ENCODE measurements at regions not wholly inside any gene's neighbourhood (a gene's known extent, or its start where the extent isn't known, plus 50 kb on each side); places are given as distances from the start of the nearest gene placed in this dataset.

DNA sequence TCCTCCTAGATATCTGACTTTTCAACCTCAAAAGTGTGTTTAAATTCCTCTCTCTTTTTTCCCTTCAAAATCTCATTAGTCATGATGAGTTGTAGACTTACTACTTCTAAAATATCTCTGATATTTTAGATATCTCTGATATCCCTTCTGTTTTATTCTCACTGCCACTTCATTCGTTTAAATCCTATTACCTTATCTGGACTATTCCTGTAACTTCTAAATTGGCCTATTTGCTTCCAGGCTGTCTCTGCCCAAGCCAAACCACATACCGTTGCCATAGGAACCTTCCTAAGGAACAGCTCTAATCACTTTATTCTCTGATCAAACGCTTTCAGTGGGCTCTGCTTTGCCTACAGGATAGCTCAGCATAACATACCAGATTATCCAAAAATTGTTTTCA is 333.1 kb upstream of the CHRM3 start:
- peaks cover 10% of the 10 kb centered on the region for H3K9me3 Mint-ChIP-seq (ENCODE audit: low read depth)
- no peak for DNase-seq (ENCODE audit: low spot score, unreplicated experiment)
- peaks cover 6% of the 10 kb centered on the region for H3K4me1 Mint-ChIP-seq (ENCODE audit: low read depth)
- no peak overlapping the region for H3K4me3 Mint-ChIP-seq (ENCODE audit: low read depth)
- no peaks in the 10 kb centered on the region for H3K36me3 Mint-ChIP-seq (ENCODE audit: insufficient read depth)
- H3K27me3 Mint-ChIP-seq = no peaks in the 10 kb centered on the region
- TF ChIP-seq, protein P1, sequence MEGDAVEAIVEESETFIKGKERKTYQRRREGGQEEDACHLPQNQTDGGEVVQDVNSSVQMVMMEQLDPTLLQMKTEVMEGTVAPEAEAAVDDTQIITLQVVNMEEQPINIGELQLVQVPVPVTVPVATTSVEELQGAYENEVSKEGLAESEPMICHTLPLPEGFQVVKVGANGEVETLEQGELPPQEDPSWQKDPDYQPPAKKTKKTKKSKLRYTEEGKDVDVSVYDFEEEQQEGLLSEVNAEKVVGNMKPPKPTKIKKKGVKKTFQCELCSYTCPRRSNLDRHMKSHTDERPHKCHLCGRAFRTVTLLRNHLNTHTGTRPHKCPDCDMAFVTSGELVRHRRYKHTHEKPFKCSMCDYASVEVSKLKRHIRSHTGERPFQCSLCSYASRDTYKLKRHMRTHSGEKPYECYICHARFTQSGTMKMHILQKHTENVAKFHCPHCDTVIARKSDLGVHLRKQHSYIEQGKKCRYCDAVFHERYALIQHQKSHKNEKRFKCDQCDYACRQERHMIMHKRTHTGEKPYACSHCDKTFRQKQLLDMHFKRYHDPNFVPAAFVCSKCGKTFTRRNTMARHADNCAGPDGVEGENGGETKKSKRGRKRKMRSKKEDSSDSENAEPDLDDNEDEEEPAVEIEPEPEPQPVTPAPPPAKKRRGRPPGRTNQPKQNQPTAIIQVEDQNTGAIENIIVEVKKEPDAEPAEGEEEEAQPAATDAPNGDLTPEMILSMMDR (IDR thresholded peaks at IDR 0.05; ENCODE audit: unreplicated experiment) = no peak
- no peak overlapping the region for H3K27ac Mint-ChIP-seq

DNA sequence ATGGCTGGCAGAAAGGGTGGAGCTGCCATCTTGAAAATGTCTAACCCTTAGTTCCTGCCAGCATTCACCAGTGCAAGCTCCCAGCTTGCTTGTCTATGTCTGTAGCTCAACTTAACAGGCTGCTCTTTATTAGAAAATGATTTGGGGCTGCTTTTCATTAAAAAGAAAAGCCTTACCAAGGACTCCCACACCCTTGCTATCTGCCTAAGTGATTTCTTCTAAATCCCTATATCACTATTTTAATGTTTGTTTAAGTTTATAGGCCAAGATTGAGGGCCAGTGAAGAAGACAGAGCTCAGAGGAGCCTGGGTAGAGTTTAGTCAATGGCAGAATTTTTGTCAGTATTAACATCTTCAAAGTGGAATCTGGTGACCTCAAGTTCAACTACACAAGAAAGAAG is 336.8 kb upstream of the CHRM3 start:
- no peaks in the 10 kb centered on the region for H3K27me3 Mint-ChIP-seq
- no peak overlapping the region for H3K4me3 Mint-ChIP-seq (ENCODE audit: low read depth)
- TF ChIP-seq, protein P1 (IDR thresholded peaks at IDR 0.05; ENCODE audit: unreplicated experiment) = no peak
- H3K36me3 Mint-ChIP-seq (ENCODE audit: insufficient read depth) = no peaks in the 10 kb centered on the region
- no peak overlapping the region for H3K27ac Mint-ChIP-seq
- peaks cover 2% of the 10 kb centered on the region for H3K9me3 Mint-ChIP-seq (ENCODE audit: low read depth)
- DNase-seq (ENCODE audit: low spot score, unreplicated experiment) = no peak
- peaks cover 6% of the 10 kb centered on the region for H3K4me1 Mint-ChIP-seq (ENCODE audit: low read depth)

DNA sequence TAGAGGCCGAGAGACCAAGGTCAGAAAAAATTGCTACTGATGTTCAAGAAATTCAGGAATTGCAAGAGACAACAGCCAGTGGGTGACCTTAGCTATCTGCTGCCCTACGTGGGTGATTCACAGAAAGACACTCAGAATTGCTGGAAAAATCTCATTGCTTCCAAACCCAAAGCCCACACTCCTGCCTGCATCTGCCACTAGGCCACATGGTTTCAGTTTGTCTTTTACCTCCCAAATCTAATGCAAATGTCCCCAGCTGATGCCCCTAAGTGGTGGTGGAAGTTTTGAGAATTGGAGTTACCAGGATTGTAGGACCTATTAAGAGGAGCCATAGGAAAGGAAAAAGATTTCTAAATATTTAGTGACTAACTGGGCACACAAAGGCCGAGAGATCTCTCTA is 341.5 kb upstream of the CHRM3 start:
- Mint-ChIP-seq H3K27ac (no peak overlapping the region), H3K27me3 (no peaks in the 10 kb centered on the region), H3K4me3 (ENCODE audit: low read depth) (no peak overlapping the region), H3K36me3 (ENCODE audit: insufficient read depth) (no peaks in the 10 kb centered on the region), H3K4me1 (ENCODE audit: low read depth) (peaks cover 2% of the 10 kb centered on the region), H3K9me3 (ENCODE audit: low read depth) (no peaks in the 10 kb centered on the region)
- no peak for DNase-seq (ENCODE audit: low spot score, unreplicated experiment)
- TF ChIP-seq, protein P1 (IDR thresholded peaks at IDR 0.05; ENCODE audit: unreplicated experiment) = no peak

DNA sequence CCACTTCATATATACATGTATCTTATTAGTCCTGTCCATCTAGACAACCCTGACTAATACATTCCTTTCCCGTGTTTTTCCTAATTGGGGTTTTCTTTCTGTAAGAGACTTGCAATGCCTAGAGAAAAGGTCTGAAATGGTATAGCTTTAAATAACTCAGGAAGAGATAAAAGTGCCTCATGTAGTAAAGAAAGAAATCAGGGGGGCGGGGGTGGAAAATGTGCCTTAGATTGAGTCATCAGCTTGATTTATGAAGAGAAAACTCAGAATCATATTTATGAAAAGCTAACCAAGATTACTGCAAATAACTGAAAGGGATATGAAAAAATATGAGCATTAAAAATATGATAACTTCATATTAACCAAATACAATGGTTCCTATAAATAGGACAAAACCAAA is 345.8 kb upstream of the CHRM3 start:
- DNase-seq (ENCODE audit: low spot score, unreplicated experiment) = no peak
- TF ChIP-seq, protein P1 (IDR thresholded peaks at IDR 0.05; ENCODE audit: unreplicated experiment) = no peak
- H3K27me3 Mint-ChIP-seq = no peaks in the 10 kb centered on the region

DNA sequence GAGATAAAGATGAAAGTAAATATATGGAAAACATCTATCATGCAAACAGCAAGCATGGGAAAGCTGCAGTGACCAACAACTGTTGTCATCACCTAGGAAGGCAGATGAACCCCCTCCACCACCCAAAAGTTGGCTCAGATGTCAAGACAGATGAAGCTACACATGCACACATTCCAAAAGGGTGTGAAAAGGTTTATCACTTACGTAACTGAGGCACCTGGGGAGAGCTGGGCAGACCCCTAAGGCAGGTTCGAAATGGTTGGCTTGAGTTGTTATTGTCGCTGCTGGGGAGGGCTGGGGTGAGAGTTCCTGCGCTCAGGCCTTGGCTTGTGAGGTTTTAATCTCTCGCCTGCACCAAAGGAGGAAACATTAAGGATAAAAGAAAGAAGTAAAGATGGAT is 355.1 kb upstream of the CHRM3 start:
- Mint-ChIP-seq H3K4me3 (ENCODE audit: low read depth) (no peak overlapping the region), H3K9me3 (ENCODE audit: low read depth) (no peaks in the 10 kb centered on the region), H3K4me1 (ENCODE audit: low read depth) (no peaks in the 10 kb centered on the region), H3K27ac (no peak overlapping the region), H3K27me3 (no peaks in the 10 kb centered on the region), H3K36me3 (ENCODE audit: insufficient read depth) (no peaks in the 10 kb centered on the region)
- TF ChIP-seq, protein P1 (IDR thresholded peaks at IDR 0.05; ENCODE audit: unreplicated experiment) = no peak
- DNase-seq (ENCODE audit: low spot score, unreplicated experiment) = no peak

More for the DNA sequence above, 345.8 kb upstream of the CHRM3 start:
- no peaks in the 10 kb centered on the region for H3K9me3 Mint-ChIP-seq (ENCODE audit: low read depth)
- H3K36me3 Mint-ChIP-seq (ENCODE audit: insufficient read depth) = no peaks in the 10 kb centered on the region
- peaks cover 2% of the 10 kb centered on the region for H3K4me1 Mint-ChIP-seq (ENCODE audit: low read depth)
- no peak overlapping the region for H3K4me3 Mint-ChIP-seq (ENCODE audit: low read depth)
- no peak overlapping the region for H3K27ac Mint-ChIP-seq

Data from progenitor cell of endocrine pancreas (in vitro differentiated cells).